Hepatocyte (in vitro differentiated cells): ENCODE measurements at regions not wholly inside any gene's neighbourhood (a gene's known extent, or its start where the extent isn't known, plus 50 kb on each side); places are given as distances from the start of the nearest gene placed in this dataset.

Source experiments
- DNase-seq: peaks from one replicate; pipeline ENCODE4 v3.0.0-alpha.2; 2016; ENCODE audit warnings: low spot score
- H2AFZ ChIP-seq: fragments of 200-600 bp; sonication (generic); 2 replicates; pipeline ENCODE4 v1.6.0; 2016; ENCODE audit warnings: antibody characterized with exemption, mild to moderate bottlenecking
- H3K27ac ChIP-seq: fragments of 200-600 bp; sonication (generic); 2 replicates; pipeline ENCODE4 v1.5.1; 2016; ENCODE audit warnings: mild to moderate bottlenecking
- H3K27me3 ChIP-seq: fragments of 200-600 bp; sonication (generic); 2 replicates; pipeline ENCODE4 v1.6.1; 2016
- H3K36me3 ChIP-seq: fragments of 200-600 bp; sonication (generic); replicated peaks from 2 replicates; pipeline ENCODE4 v1.5.1; 2016; ENCODE audit warnings: low read depth; ENCODE audit not compliant: insufficient read depth
- H3K4me1 ChIP-seq: fragments of 200-600 bp; sonication (generic); 2 replicates; pipeline ENCODE4 v1.5.1; 2016; ENCODE audit warnings: mild to moderate bottlenecking, moderate library complexity; ENCODE audit not compliant: insufficient read depth
- H3K4me2 ChIP-seq: fragments of 200-600 bp; sonication (generic); 2 replicates; pipeline ENCODE4 v1.6.0; 2016
- H3K4me3 ChIP-seq: fragments of 200-600 bp; sonication (generic); 2 replicates; pipeline ENCODE4 v1.5.1; 2016; ENCODE audit warnings: mild to moderate bottlenecking
- H3K79me2 ChIP-seq: fragments of 200-600 bp; sonication (generic); 2 replicates; pipeline ENCODE4 v1.6.0; 2017; ENCODE audit warnings: mild to moderate bottlenecking
- H3K9me2 ChIP-seq: fragments of 200-600 bp; sonication (generic); replicated peaks from 2 replicates; pipeline ENCODE4 v1.6.0; 2017; ENCODE audit warnings: mild to moderate bottlenecking; ENCODE audit not compliant: insufficient read depth
- H3K9me3 ChIP-seq: fragments of 200-600 bp; sonication (generic); 2 replicates; pipeline ENCODE4 v1.5.1; 2016; ENCODE audit warnings: low read depth, mild to moderate bottlenecking
- H4K20me1 ChIP-seq: fragments of 200-600 bp; sonication (generic); 2 replicates; pipeline ENCODE4 v1.6.0; 2016; ENCODE audit warnings: mild to moderate bottlenecking; ENCODE audit not compliant: insufficient read depth, poor library complexity, severe bottlenecking
- CTCF ChIP-seq: fragments of 200-600 bp; sonication (generic); IDR thresholded peaks from 2 replicates; pipeline ENCODE4 v1.5.1; 2016; ENCODE audit warnings: antibody characterized with exemption, mild to moderate bottlenecking; ENCODE audit not compliant: poor library complexity
- EZH2 ChIP-seq: fragments of 200-600 bp; sonication (generic); IDR thresholded peaks from 2 replicates; pipeline ENCODE4 v1.6.1; 2016; ENCODE audit warnings: antibody characterized with exemption, mild to moderate bottlenecking, borderline replicate concordance
- EZH2phosphoT487 ChIP-seq: fragments of 200-600 bp; sonication (generic); IDR thresholded peaks from one replicate; pipeline ENCODE4 v1.6.1; 2018; ENCODE audit warnings: antibody characterized with exemption, mild to moderate bottlenecking, low read depth, moderate library complexity; ENCODE audit not compliant: unreplicated experiment, severe bottlenecking
- WGBS: methylation state at CpG from one replicate; pipeline ENCODE4 v1.1.6; 2016; ENCODE audit warnings: low lambda C conversion rate; ENCODE audit errors: missing lambda C conversion rate; 5-methylcytosine and 5-hydroxymethylcytosine counted together

DNA sequence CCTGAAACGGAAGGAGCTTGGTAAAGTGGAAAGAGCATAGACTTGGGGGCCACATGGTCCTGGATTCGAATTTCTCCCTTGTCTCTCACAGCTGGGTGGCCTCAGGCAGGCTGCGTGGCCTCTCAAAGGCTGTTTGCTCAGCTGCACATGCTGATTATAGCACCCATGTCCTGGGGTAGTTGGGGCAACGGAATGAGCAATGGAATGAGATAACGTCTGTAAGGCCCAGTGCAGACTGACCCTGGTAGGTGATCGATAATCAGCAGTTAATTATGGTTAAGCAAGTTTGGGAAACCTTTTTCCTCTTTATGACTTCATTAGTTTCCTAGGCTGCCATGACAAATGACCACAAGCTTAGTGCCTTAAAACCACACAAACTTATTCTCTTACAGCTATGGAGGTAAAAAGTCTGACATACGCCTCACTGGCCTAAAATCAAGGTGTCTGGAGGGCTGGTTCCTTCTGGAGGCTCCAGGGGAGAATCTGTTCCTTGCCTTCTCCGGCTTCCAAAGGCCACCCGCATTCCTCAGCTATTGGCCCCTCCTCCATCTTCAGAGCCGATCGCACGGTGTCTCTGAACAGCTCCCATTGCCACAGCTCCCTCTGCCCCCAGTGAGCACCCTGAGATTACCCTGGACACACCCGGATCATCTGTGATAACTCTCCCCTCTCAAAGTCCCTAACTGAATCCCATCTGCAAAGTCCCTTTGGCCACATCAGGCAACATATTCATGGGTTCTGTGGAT lies 294.9 kb upstream of the FOXF1 start:
- Histone ChIP-seq H3K4me3 (no peak overlapping the region), H3K9me2 (no peaks in the 10 kb centered on the region), H3K27ac (no peak overlapping the region), H3K36me3 (no peaks in the 10 kb centered on the region), H3K27me3 (no peaks in the 10 kb centered on the region), H3K4me2 (no peak overlapping the region), H3K9me3 (no peaks in the 10 kb centered on the region), H4K20me1 (no peaks in the 10 kb centered on the region), H3K79me2 (no peaks in the 10 kb centered on the region), H2AFZ (no peak overlapping the region), H3K4me1 (peaks cover 12% of the 10 kb centered on the region)
- WGBS = 84% methylated on average over 13 of the region's 13 CpGs
- DNase-seq = no peak
- TF ChIP-seq EZH2phosphoT487 (no peak), CTCF (no peak), EZH2 (no peak)

- no peak for TF ChIP-seq EZH2
- no peak for TF ChIP-seq EZH2phosphoT487
- TF ChIP-seq CTCF = no peak
- Histone ChIP-seq H3K27ac (no peak overlapping the region), H3K9me2 (no peaks in the 10 kb centered on the region), H3K9me3 (no peaks in the 10 kb centered on the region), H3K4me1 (peaks cover 19% of the 10 kb centered on the region), H3K36me3 (no peaks in the 10 kb centered on the region), H3K79me2 (no peaks in the 10 kb centered on the region), H4K20me1 (no peaks in the 10 kb centered on the region), H3K4me2 (no peak overlapping the region), H3K4me3 (no peak overlapping the region), H2AFZ (no peak overlapping the region), H3K27me3 (no peaks in the 10 kb centered on the region)
- no peak for DNase-seq
- WGBS = 96% methylated on average over 9 of the region's 9 CpGs
Observed at GRCh38 chr16:86215979-86216585, 294.2 kb upstream of the FOXF1 start.

- peaks cover 24% of the 10 kb centered on the region for H3K4me1 ChIP-seq
- no peaks in the 10 kb centered on the region for H4K20me1 ChIP-seq
- WGBS = 85% methylated on average over 9 of the region's 9 CpGs
- DNase-seq = no peak
- no peaks in the 10 kb centered on the region for H3K27me3 ChIP-seq
- no peak overlapping the region for H3K27ac ChIP-seq
- no peaks in the 10 kb centered on the region for H3K9me3 ChIP-seq
- TF ChIP-seq EZH2phosphoT487 = no peak
- TF ChIP-seq CTCF = no peak
- TF ChIP-seq EZH2 = no peak
- no peak overlapping the region for H2AFZ ChIP-seq
- no peak overlapping the region for H3K4me2 ChIP-seq
- H3K36me3 ChIP-seq = no peaks in the 10 kb centered on the region
- H3K4me3 ChIP-seq = no peak overlapping the region
- no peaks in the 10 kb centered on the region for H3K79me2 ChIP-seq
- no peaks in the 10 kb centered on the region for H3K9me2 ChIP-seq
Observed at GRCh38 chr16:86216591-86216990, 293.7 kb upstream of the FOXF1 start.
